ENCODE measurements at regions not wholly inside any gene's neighbourhood (a gene's known extent, or its start where the extent isn't known, plus 50 kb on each side); places are given as distances from the start of the nearest gene placed in this dataset.
"Not testable (repeated sequence)": the region's sequence is repeated elsewhere in the genome, so short reads cannot be mapped to it uniquely, and the experiment has no call there.

GRCh38 chr10:22137542-22137941, 80.3 kb downstream of the EBLN1 start:
- intact Hi-C loops (cut with DNase I; ENCODE audit: low total_unique reads), result no loop called here
- H3K4me3 ChIP-seq, result no peak overlapping the region

GRCh38 chr10:22135591-22135990, 82.2 kb downstream of the EBLN1 start:
- TF ChIP-seq, protein P1, sequence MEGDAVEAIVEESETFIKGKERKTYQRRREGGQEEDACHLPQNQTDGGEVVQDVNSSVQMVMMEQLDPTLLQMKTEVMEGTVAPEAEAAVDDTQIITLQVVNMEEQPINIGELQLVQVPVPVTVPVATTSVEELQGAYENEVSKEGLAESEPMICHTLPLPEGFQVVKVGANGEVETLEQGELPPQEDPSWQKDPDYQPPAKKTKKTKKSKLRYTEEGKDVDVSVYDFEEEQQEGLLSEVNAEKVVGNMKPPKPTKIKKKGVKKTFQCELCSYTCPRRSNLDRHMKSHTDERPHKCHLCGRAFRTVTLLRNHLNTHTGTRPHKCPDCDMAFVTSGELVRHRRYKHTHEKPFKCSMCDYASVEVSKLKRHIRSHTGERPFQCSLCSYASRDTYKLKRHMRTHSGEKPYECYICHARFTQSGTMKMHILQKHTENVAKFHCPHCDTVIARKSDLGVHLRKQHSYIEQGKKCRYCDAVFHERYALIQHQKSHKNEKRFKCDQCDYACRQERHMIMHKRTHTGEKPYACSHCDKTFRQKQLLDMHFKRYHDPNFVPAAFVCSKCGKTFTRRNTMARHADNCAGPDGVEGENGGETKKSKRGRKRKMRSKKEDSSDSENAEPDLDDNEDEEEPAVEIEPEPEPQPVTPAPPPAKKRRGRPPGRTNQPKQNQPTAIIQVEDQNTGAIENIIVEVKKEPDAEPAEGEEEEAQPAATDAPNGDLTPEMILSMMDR (IDR thresholded peaks at IDR 0.05), result no peak
- DNase-seq, result no peak

More at GRCh38 chr10:22137542-22137941, 80.3 kb downstream of the EBLN1 start:
- no peak for DNase-seq
- TF ChIP-seq, protein P1 (IDR thresholded peaks at IDR 0.05), result no peak
- H3K9me3 ChIP-seq, result no peaks in the 10 kb centered on the region
- no peak overlapping the region for H3K27ac ChIP-seq
- H3K4me1 ChIP-seq, result no peaks in the 10 kb centered on the region
- no peaks in the 10 kb centered on the region for H3K27me3 ChIP-seq
- H3K36me3 ChIP-seq, result no peaks in the 10 kb centered on the region

GRCh38 chr10:22133749-22134624, 83.8 kb downstream of the EBLN1 start:
- Histone ChIP-seq H3K27ac (no peak overlapping the region), H3K4me3 (no peak overlapping the region), H3K9me3 (no peaks in the 10 kb centered on the region), H3K36me3 (no peaks in the 10 kb centered on the region), H3K27me3 (no peaks in the 10 kb centered on the region), H3K4me1 (no peaks in the 10 kb centered on the region)
- TF ChIP-seq, protein P1 (IDR thresholded peaks at IDR 0.05), result no peak
- intact Hi-C loops (cut with DNase I; ENCODE audit: low total_unique reads), result no loop called here
- DNase-seq, result no peak

More at GRCh38 chr10:22135591-22135990, 82.2 kb downstream of the EBLN1 start:
- Histone ChIP-seq H3K4me1 (no peaks in the 10 kb centered on the region), H3K27ac (no peak overlapping the region), H3K36me3 (no peaks in the 10 kb centered on the region), H3K27me3 (no peaks in the 10 kb centered on the region), H3K9me3 (no peaks in the 10 kb centered on the region), H3K4me3 (no peak overlapping the region)
- intact Hi-C loops (cut with DNase I; ENCODE audit: low total_unique reads), result no loop called here

- H3K36me3 ChIP-seq; H3K4me3 ChIP-seq; DNase-seq; H3K27me3 ChIP-seq; intact Hi-C loops (cut with DNase I; ENCODE audit: low total_unique reads); H3K9me3 ChIP-seq; H3K4me1 ChIP-seq; H3K27ac ChIP-seq: not testable (repeated sequence)
These were observed 87.0 kb downstream of the EBLN1 start for GRCh38 chr10:22130824-22131223.

- H3K27ac ChIP-seq; DNase-seq; intact Hi-C loops (cut with DNase I; ENCODE audit: low total_unique reads); H3K36me3 ChIP-seq; H3K9me3 ChIP-seq; H3K4me1 ChIP-seq; H3K4me3 ChIP-seq; H3K27me3 ChIP-seq: not testable (repeated sequence)
These were observed 88.2 kb downstream of the EBLN1 start for GRCh38 chr10:22129612-22130011.

DNA sequence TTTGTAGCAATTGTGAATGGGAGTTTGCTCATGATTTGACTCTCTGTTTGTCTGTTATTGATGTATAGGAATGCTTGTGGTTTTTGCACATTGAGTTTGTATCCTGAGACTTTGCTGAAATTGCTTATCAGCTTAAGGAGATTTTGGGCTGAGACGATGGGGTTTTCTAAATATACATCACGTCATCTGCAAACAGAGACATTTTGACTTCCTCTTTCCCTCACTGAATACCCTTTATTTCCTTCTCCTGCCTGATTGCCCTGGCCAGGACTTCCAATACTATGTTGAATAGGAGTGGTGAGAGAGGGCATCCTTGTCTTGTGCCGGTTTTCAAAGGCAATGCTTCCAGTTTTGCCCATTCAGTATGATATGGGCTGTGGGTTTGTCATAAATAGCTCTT, 96.6 kb downstream of the EBLN1 start:
- H3K27me3 ChIP-seq; H3K9me3 ChIP-seq; H3K4me3 ChIP-seq; H3K4me1 ChIP-seq; H3K36me3 ChIP-seq; H3K27ac ChIP-seq; intact Hi-C loops (cut with DNase I; ENCODE audit: low total_unique reads); DNase-seq: not testable (repeated sequence)

GRCh38 chr10:22120072-22120471, 97.7 kb downstream of the EBLN1 start:
- H3K4me1 ChIP-seq; H3K27ac ChIP-seq; H3K36me3 ChIP-seq; H3K4me3 ChIP-seq; H3K27me3 ChIP-seq; H3K9me3 ChIP-seq; intact Hi-C loops (cut with DNase I; ENCODE audit: low total_unique reads); DNase-seq: not testable (repeated sequence)

DNA sequence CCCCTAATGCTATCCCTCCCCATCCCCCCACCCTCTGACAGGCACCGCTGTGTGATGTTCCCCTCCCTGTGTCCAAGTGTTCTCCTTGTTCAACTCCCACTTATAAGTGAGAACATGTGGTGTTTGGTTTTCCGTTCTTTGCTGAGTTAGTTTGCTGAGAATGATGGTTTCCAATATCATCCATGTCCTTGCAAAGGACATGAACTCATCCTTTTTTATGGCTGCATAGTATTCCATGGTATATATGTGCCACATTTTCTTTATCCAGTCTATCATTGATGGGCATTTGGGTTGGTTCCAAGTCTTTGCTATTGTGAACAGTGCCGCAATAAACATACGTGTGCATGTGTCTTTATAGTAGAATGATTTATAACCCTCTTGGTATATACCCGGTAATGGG, 98.2 kb downstream of the EBLN1 start:
- H3K27ac ChIP-seq; H3K36me3 ChIP-seq; H3K9me3 ChIP-seq; intact Hi-C loops (cut with DNase I; ENCODE audit: low total_unique reads); DNase-seq; H3K4me3 ChIP-seq; H3K4me1 ChIP-seq; H3K27me3 ChIP-seq: not testable (repeated sequence)

Data from tibial artery (tissue), 4 donors.